NOMO-1 treated with dmso at 0.1 percent for 144 hours (cell line): ENCODE measurements at regions not wholly inside any gene's neighbourhood (a gene's known extent, or its start where the extent isn't known, plus 50 kb on each side); places are given as distances from the start of the nearest gene placed in this dataset.
"Not testable (repeated sequence)": the region's sequence is repeated elsewhere in the genome, so short reads cannot be mapped to it uniquely, and the experiment has no call there.

Source experiments
- DNase-seq: peaks from one replicate; lab custom pipeline; 2025; ENCODE audit not compliant: unreplicated experiment; lab: John Stamatoyannopoulos, UW

- DNase-seq = no peak
Observed at GRCh38 chr9:110081395-110081794, 126.6 kb downstream of the C9orf152 start.

GRCh38 chr9:110083866-110084265 is 124.1 kb downstream of the C9orf152 start:
- no peak for DNase-seq

GRCh38 chr9:110086537-110086936 is 121.4 kb downstream of the C9orf152 start:
- DNase-seq = no peak

GRCh38 chr9:110087605-110088004 is 120.4 kb downstream of the C9orf152 start:
- no peak for DNase-seq

- no peak for DNase-seq
Observed at GRCh38 chr9:110088099-110088498, 119.9 kb downstream of the C9orf152 start.

- DNase-seq = no peak
Observed at GRCh38 chr9:110089681-110090370, 118.1 kb downstream of the C9orf152 start.

- no peak for DNase-seq
Observed at GRCh38 chr9:110092792-110093191, 115.2 kb downstream of the C9orf152 start.

- DNase-seq = no peak
Observed at GRCh38 chr9:110093417-110093816, 114.5 kb downstream of the C9orf152 start.

GRCh38 chr9:110093871-110094270 is 114.1 kb downstream of the C9orf152 start:
- no peak for DNase-seq

- DNase-seq = no peak
Observed at GRCh38 chr9:110095161-110095595, 112.8 kb downstream of the C9orf152 start.

GRCh38 chr9:110095776-110096175 is 112.2 kb downstream of the C9orf152 start:
- no peak for DNase-seq

GRCh38 chr9:110096674-110097073 is 111.3 kb downstream of the C9orf152 start:
- DNase-seq = not testable (repeated sequence)

- no peak for DNase-seq
Observed at GRCh38 chr9:110099236-110100095, 108.5 kb downstream of the C9orf152 start.

GRCh38 chr9:110101531-110102161 is 106.3 kb downstream of the C9orf152 start:
- DNase-seq = no peak

- no peak for DNase-seq
Observed at GRCh38 chr9:110103257-110103656, 104.7 kb downstream of the C9orf152 start.

- DNase-seq = no peak
Observed at GRCh38 chr9:110104261-110104809, 103.6 kb downstream of the C9orf152 start.

- no peak for DNase-seq
Observed at GRCh38 chr9:110105107-110105506, 102.9 kb downstream of the C9orf152 start.

- DNase-seq = no peak
Observed at GRCh38 chr9:110106661-110107060, 101.3 kb downstream of the C9orf152 start.

GRCh38 chr9:110109333-110110092 is 98.4 kb downstream of the C9orf152 start:
- no peak for DNase-seq

- no peak for DNase-seq
Observed at GRCh38 chr9:110110154-110110553, 97.8 kb downstream of the C9orf152 start.

- no peak for DNase-seq
Observed at GRCh38 chr9:110111868-110112267, 96.1 kb downstream of the C9orf152 start.
